Neural cell (in vitro differentiated cells): ENCODE measurements at regions not wholly inside any gene's neighbourhood (a gene's known extent, or its start where the extent isn't known, plus 50 kb on each side); places are given as distances from the start of the nearest gene placed in this dataset.
"Not testable (repeated sequence)": the region's sequence is repeated elsewhere in the genome, so short reads cannot be mapped to it uniquely, and the experiment has no call there.

Source experiments
- H2AFZ ChIP-seq: fragments of 200-600, 300-800 bp; sonication (generic), shearing (Covaris generic); 2 replicates; pipeline ENCODE4 v1.6.0; 2014; ENCODE audit warnings: low read depth, mild to moderate bottlenecking, antibody characterized with exemption, low read length, moderate library complexity
- H3F3A ChIP-seq: fragments of 200-600 bp; shearing (Covaris generic); 2 replicates; pipeline ENCODE4 v1.6.1; 2016; ENCODE audit warnings: mild to moderate bottlenecking, moderate library complexity, mixed read lengths, antibody characterized with exemption, low read length; ENCODE audit not compliant: insufficient read depth, poor library complexity, severe bottlenecking
- H3K27ac ChIP-seq: fragments of 200-600, 300-800 bp; sonication (generic), shearing (Covaris generic); 2 replicates; pipeline ENCODE4 v1.5.1; 2014; ENCODE audit warnings: mild to moderate bottlenecking, low read length, moderate library complexity
- H3K27me3 ChIP-seq: fragments of 300-800, 200-600 bp; sonication (generic), shearing (Covaris generic); 2 replicates; pipeline ENCODE4 v1.6.0; 2014; ENCODE audit warnings: mild to moderate bottlenecking, low read depth, low read length, moderate library complexity; ENCODE audit not compliant: insufficient read depth
- H3K36me3 ChIP-seq: fragments of 300-800, 200-600 bp; sonication (generic), shearing (Covaris generic); 2 replicates; pipeline ENCODE4 v1.5.1; 2014; ENCODE audit warnings: mild to moderate bottlenecking, antibody characterized with exemption, low read length, moderate library complexity; ENCODE audit not compliant: insufficient read depth
- H3K4me2 ChIP-seq: fragments of 300-800, 200-600 bp; sonication (generic), shearing (Covaris generic); 2 replicates; pipeline ENCODE4 v1.6.0; 2014; ENCODE audit warnings: mild to moderate bottlenecking, low read length
- H3K4me3 ChIP-seq: fragments of 300-800, 200-600 bp; sonication (generic), shearing (Covaris generic); 2 replicates; pipeline ENCODE4 v1.5.1; 2014; ENCODE audit warnings: mild to moderate bottlenecking, low read length, moderate library complexity
- H3K79me2 ChIP-seq: fragments of 200-600 bp; shearing (Covaris generic); replicated peaks from 2 replicates; pipeline ENCODE4 v1.6.0; 2014; ENCODE audit warnings: mild to moderate bottlenecking, low read length, moderate library complexity; ENCODE audit not compliant: insufficient read depth
- H3K9ac ChIP-seq: fragments of 300-800, 200-600 bp; sonication (generic), shearing (Covaris generic); 2 replicates; pipeline ENCODE4 v1.6.1; 2016; ENCODE audit warnings: mild to moderate bottlenecking, low read length, mixed read lengths
- H3K9me2 ChIP-seq: fragments of 200-600 bp; shearing (Covaris generic); 2 replicates; pipeline ENCODE4 v1.6.1; 2016; ENCODE audit warnings: mild to moderate bottlenecking, low read length, mixed read lengths; ENCODE audit not compliant: insufficient read depth
- H3K9me3 ChIP-seq: fragments of 200-600, 300-800 bp; sonication (generic), shearing (Covaris generic); 2 replicates; pipeline ENCODE4 v1.6.1; 2016; ENCODE audit warnings: mild to moderate bottlenecking, mixed run types, low read length, moderate library complexity, mixed read lengths
- H4K20me1 ChIP-seq: fragments of 200-600 bp; shearing (Covaris generic); 2 replicates; pipeline ENCODE4 v1.6.1; 2016; ENCODE audit warnings: mild to moderate bottlenecking, mixed run types; ENCODE audit not compliant: insufficient read depth
- EP300 ChIP-seq: fragments of 450-650 bp; conservative IDR thresholded peaks from 2 replicates; pipeline ENCODE4 v1.6.1; 2014; ENCODE audit warnings: antibody characterized with exemption, mild to moderate bottlenecking, moderate library complexity; ENCODE audit not compliant: poor library complexity, severe bottlenecking
- EZH2 ChIP-seq: fragments of 200-600, 300-800 bp; shearing (Covaris generic), sonication (generic); IDR thresholded peaks from 2 replicates; pipeline ENCODE4 v1.6.1; 2014; ENCODE audit warnings: antibody characterized with exemption, low read length, borderline replicate concordance, mild to moderate bottlenecking; ENCODE audit not compliant: insufficient read depth, poor library complexity, severe bottlenecking
- MXI1 ChIP-seq: fragments of 450-650 bp; conservative IDR thresholded peaks from 2 replicates; pipeline ENCODE4 v1.6.1; 2014; ENCODE audit warnings: antibody characterized with exemption, mild to moderate bottlenecking; ENCODE audit not compliant: poor library complexity, severe bottlenecking
- POLR2AphosphoS5 ChIP-seq: IDR thresholded peaks from 2 replicates; pipeline ENCODE4 v1.6.1; 2012
- RAD21 ChIP-seq: fragments of 450-650 bp; conservative IDR thresholded peaks from 2 replicates; pipeline ENCODE4 v1.6.1; 2014; ENCODE audit warnings: antibody characterized with exemption, mild to moderate bottlenecking, moderate library complexity
- SMC3 ChIP-seq: fragments of 450-650 bp; conservative IDR thresholded peaks from 2 replicates; pipeline ENCODE4 v1.6.1; 2014; ENCODE audit warnings: antibody characterized with exemption, mild to moderate bottlenecking, moderate library complexity; ENCODE audit not compliant: poor library complexity
- TAF1 ChIP-seq: IDR thresholded peaks from 2 replicates; pipeline ENCODE4 v1.6.1; 2012; ENCODE audit warnings: low read depth
- TF ChIP-seq, protein P1 (sequence below): fragments of 450-650 bp; IDR thresholded peaks from 2 replicates; pipeline ENCODE4 v1.5.1; 2014; ENCODE audit warnings: antibody characterized with exemption, mild to moderate bottlenecking, moderate library complexity; ENCODE audit not compliant: poor library complexity, severe bottlenecking
- TF ChIP-seq, protein P2 (sequence below): IDR thresholded peaks from 2 replicates; pipeline ENCODE4 v1.6.1; 2012; ENCODE audit warnings: borderline replicate concordance

DNA sequence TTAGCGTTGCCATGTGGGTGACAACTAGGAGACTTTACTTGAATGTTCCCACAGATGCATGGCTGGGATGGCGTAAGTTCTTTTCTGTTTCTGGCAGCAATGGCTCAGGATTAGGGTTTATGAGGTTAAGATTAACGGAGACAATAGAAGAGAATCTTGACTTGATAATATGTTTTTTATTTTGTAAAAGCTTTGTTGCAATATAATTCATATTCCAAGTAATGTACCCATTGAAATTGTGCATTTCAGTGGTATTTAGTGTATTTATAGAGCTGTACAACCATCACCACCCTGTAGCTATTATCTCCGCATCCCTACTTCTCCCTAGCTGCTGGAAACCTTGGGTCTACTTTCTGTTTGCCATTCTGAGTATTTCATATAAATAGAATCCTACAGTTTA lies 349.2 kb downstream of the UTRN start:
- Histone ChIP-seq H3K4me3 (no peak overlapping the region), H3K9me3 (no peaks in the 10 kb centered on the region), H3K79me2 (no peaks in the 10 kb centered on the region), H3K27me3 (no peaks in the 10 kb centered on the region), H3K4me2 (no peak overlapping the region), H3K9ac (no peak overlapping the region), H3K36me3 (no peaks in the 10 kb centered on the region), H3F3A (no peaks in the 10 kb centered on the region), H2AFZ (no peak overlapping the region), H3K9me2 (no peaks in the 10 kb centered on the region), H4K20me1 (no peaks in the 10 kb centered on the region), H3K27ac (no peak overlapping the region)
- TF ChIP-seq SMC3 = no peak
- TF ChIP-seq EZH2 = no peak
- no peak for TF ChIP-seq MXI1
- TF ChIP-seq POLR2AphosphoS5 = no peak
- TF ChIP-seq, protein P1, sequence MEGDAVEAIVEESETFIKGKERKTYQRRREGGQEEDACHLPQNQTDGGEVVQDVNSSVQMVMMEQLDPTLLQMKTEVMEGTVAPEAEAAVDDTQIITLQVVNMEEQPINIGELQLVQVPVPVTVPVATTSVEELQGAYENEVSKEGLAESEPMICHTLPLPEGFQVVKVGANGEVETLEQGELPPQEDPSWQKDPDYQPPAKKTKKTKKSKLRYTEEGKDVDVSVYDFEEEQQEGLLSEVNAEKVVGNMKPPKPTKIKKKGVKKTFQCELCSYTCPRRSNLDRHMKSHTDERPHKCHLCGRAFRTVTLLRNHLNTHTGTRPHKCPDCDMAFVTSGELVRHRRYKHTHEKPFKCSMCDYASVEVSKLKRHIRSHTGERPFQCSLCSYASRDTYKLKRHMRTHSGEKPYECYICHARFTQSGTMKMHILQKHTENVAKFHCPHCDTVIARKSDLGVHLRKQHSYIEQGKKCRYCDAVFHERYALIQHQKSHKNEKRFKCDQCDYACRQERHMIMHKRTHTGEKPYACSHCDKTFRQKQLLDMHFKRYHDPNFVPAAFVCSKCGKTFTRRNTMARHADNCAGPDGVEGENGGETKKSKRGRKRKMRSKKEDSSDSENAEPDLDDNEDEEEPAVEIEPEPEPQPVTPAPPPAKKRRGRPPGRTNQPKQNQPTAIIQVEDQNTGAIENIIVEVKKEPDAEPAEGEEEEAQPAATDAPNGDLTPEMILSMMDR = no peak
- no peak for TF ChIP-seq EP300
- no peak for TF ChIP-seq TAF1
- TF ChIP-seq, protein P2, sequence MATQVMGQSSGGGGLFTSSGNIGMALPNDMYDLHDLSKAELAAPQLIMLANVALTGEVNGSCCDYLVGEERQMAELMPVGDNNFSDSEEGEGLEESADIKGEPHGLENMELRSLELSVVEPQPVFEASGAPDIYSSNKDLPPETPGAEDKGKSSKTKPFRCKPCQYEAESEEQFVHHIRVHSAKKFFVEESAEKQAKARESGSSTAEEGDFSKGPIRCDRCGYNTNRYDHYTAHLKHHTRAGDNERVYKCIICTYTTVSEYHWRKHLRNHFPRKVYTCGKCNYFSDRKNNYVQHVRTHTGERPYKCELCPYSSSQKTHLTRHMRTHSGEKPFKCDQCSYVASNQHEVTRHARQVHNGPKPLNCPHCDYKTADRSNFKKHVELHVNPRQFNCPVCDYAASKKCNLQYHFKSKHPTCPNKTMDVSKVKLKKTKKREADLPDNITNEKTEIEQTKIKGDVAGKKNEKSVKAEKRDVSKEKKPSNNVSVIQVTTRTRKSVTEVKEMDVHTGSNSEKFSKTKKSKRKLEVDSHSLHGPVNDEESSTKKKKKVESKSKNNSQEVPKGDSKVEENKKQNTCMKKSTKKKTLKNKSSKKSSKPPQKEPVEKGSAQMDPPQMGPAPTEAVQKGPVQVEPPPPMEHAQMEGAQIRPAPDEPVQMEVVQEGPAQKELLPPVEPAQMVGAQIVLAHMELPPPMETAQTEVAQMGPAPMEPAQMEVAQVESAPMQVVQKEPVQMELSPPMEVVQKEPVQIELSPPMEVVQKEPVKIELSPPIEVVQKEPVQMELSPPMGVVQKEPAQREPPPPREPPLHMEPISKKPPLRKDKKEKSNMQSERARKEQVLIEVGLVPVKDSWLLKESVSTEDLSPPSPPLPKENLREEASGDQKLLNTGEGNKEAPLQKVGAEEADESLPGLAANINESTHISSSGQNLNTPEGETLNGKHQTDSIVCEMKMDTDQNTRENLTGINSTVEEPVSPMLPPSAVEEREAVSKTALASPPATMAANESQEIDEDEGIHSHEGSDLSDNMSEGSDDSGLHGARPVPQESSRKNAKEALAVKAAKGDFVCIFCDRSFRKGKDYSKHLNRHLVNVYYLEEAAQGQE = no peak
- TF ChIP-seq RAD21 = no peak

DNA sequence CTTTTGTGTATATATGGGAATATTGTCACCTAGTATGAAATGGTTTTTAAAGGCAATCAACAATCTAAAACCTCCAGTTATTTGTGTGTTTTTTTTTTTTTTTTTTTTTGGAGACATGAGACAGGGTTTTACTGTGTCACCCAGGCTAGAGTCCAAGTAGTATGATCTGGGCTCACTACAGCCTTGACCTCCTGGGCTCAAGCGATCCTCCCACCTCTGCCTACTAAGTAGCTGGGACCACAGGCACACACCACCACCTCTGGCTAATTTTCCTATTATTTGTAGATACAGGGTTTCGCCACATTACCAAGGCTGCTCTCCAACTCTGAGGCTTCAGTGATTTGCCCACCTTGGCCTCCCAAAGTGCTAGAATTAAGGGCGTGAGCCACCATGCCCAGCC lies 349.9 kb downstream of the UTRN start:
- no peaks in the 10 kb centered on the region for H3K9me3 ChIP-seq
- H3K36me3 ChIP-seq = no peaks in the 10 kb centered on the region
- no peak overlapping the region for H3K4me2 ChIP-seq
- no peaks in the 10 kb centered on the region for H3F3A ChIP-seq
- H3K9ac ChIP-seq = no peak overlapping the region
- H3K4me3 ChIP-seq = no peak overlapping the region
- no peak overlapping the region for H2AFZ ChIP-seq
- H3K27ac ChIP-seq = no peak overlapping the region
- no peaks in the 10 kb centered on the region for H3K9me2 ChIP-seq
- no peak for TF ChIP-seq RAD21
- no peak for TF ChIP-seq TAF1
- TF ChIP-seq, protein P2 = no peak
- TF ChIP-seq MXI1 = no peak
- H3K27me3 ChIP-seq = no peaks in the 10 kb centered on the region
- H4K20me1 ChIP-seq = no peaks in the 10 kb centered on the region
- no peaks in the 10 kb centered on the region for H3K79me2 ChIP-seq

DNA sequence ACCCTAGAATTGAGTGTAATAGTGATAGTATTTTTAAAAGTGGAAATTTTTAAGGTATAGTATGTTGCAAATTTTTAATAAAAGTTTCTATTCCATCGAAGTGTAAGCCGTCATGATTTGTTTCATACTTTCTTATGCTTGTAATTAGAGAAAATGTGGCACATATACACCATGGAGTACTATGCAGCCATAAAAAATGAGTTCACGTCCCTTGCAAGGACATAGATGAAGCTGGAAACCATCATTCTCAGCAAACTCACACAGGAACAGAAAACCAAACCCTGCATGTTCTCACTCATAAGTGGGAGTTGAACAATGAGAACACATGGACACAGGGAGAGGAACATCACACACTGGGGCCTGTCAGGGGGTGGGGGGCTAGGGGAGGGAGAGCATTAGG lies 350.9 kb downstream of the UTRN start:
- not testable (repeated sequence) for H3K4me3 ChIP-seq, H3K9me3 ChIP-seq, H3K27ac ChIP-seq, H3F3A ChIP-seq, H3K27me3 ChIP-seq, H3K4me2 ChIP-seq, H3K36me3 ChIP-seq, H2AFZ ChIP-seq, H3K9ac ChIP-seq, H4K20me1 ChIP-seq, H3K79me2 ChIP-seq, H3K9me2 ChIP-seq
